SK-N-SH (cell line): ENCODE measurements at regions not wholly inside any gene's neighbourhood (a gene's known extent, or its start where the extent isn't known, plus 50 kb on each side); places are given as distances from the start of the nearest gene placed in this dataset.

Experiments
- CTCF ChIA-PET: fragments of 300-600, 350-600 bp; formaldehyde crosslinking; extraction: SDS; loops from one replicate; lab custom pipeline; 2021; lab: Yijun Ruan, JAX
- POLR2A ChIA-PET: fragments of 350-600 bp; sonication (Branson Sonifier 250); formaldehyde crosslinking; extraction: SDS; loops from one replicate; lab custom pipeline; 2020; ENCODE audit warnings: antibody characterized with exemption, inconsistent platforms; lab: Yijun Ruan, JAX
- DNase-seq: peaks from one replicate; pipeline ENCODE4 v3.0.0; 2012
- H2AFZ ChIP-seq: fragments of 200-600 bp; sonication (generic); 2 replicates; pipeline ENCODE4 v1.8.1; 2016; ENCODE audit warnings: antibody characterized with exemption, mild to moderate bottlenecking, low read depth
- H3F3A ChIP-seq: fragments of 200-600 bp; sonication (generic); replicated peaks from 2 replicates; pipeline ENCODE3; 2016; ENCODE audit warnings: antibody characterized with exemption, mild to moderate bottlenecking; ENCODE audit not compliant: insufficient read depth
- H3K27ac ChIP-seq, 2 experiments: fragments of 200-500 bp in 1 of 2; fragments of 200-600 bp in 1 of 2; sonication (Bioruptor generic) in 1 of 2; sonication (generic), shearing (Covaris generic) in 1 of 2; 2 replicates each; pipeline versions ENCODE4 v1.5.1 to v1.6.1; 2014 to 2016; ENCODE audit warnings: low read depth in 2 of 2, inconsistent platforms in 1 of 2, low read length in 1 of 2, mild to moderate bottlenecking in 1 of 2, mixed read lengths in 1 of 2
- H3K27me3 ChIP-seq: fragments of 200-600 bp; sonication (generic), shearing (Covaris generic); 2 replicates; pipeline ENCODE4 v1.6.1; 2016; ENCODE audit warnings: mixed run types; ENCODE audit not compliant: insufficient read depth
- H3K36me3 ChIP-seq, 2 experiments: fragments of 200-500 bp in 1 of 2; fragments of 200-600 bp in 1 of 2; sonication (Bioruptor generic) in 1 of 2; sonication (generic) in 1 of 2; replicated peaks in 1 of 2; 2 replicates each; pipeline versions ENCODE3 to v1.5.1; 2014 to 2016; ENCODE audit warnings: low read length in 1 of 2, mild to moderate bottlenecking in 1 of 2; ENCODE audit not compliant: insufficient read depth in 2 of 2, control insufficient read depth in 1 of 2
- H3K4me1 ChIP-seq, 2 experiments: fragments of 200-500 bp in 1 of 2; fragments of 200-600 bp in 1 of 2; sonication (Bioruptor generic) in 1 of 2; sonication (generic), shearing (Covaris generic) in 1 of 2; 2 replicates each; pipeline versions ENCODE4 v1.5.1 to v1.6.1; 2014 to 2016; ENCODE audit warnings: low read depth in 1 of 2, low read length in 1 of 2, mixed run types in 1 of 2; ENCODE audit not compliant: insufficient read depth in 2 of 2, control insufficient read depth in 1 of 2
- H3K4me2 ChIP-seq: fragments of 200-600 bp; sonication (generic), shearing (Covaris generic); 2 replicates; pipeline ENCODE4 v1.6.1; 2017; ENCODE audit warnings: mixed run types
- H3K4me3 ChIP-seq, 2 experiments: fragments of 200-500 bp in 1 of 2; fragments of 200-600 bp in 1 of 2; sonication (Bioruptor generic) in 1 of 2; sonication (generic), shearing (Covaris generic) in 1 of 2; 2 replicates each; pipeline versions ENCODE4 v1.5.1 to v1.8.1; 2014 to 2016; ENCODE audit warnings: low read depth in 2 of 2, inconsistent platforms in 1 of 2, low read length in 1 of 2, mild to moderate bottlenecking in 1 of 2, mixed read lengths in 1 of 2, moderate library complexity in 1 of 2
- H3K79me2 ChIP-seq: fragments of 200-600 bp; sonication (generic); 2 replicates; pipeline ENCODE4 v1.8.1; 2017; ENCODE audit warnings: mild to moderate bottlenecking; ENCODE audit not compliant: insufficient read depth
- H3K9ac ChIP-seq: fragments of 200-600 bp; sonication (generic); 2 replicates; pipeline ENCODE4 v1.6.1; 2017; ENCODE audit warnings: mixed run types
- H3K9me2 ChIP-seq: fragments of 200-600 bp; sonication (generic); 2 replicates; pipeline ENCODE4 v1.6.1; 2017; ENCODE audit warnings: mixed run types
- H3K9me3 ChIP-seq: fragments of 200-600 bp; sonication (generic); 2 replicates; pipeline ENCODE4 v1.6.1; 2017; ENCODE audit warnings: mixed run types, mild to moderate bottlenecking, moderate library complexity
- H4K20me1 ChIP-seq: fragments of 200-600 bp; sonication (generic); 2 replicates; pipeline ENCODE4 v1.6.1; 2017; ENCODE audit warnings: mild to moderate bottlenecking, mixed run types; ENCODE audit not compliant: insufficient read depth
- EP300 ChIP-seq, 2 experiments: IDR thresholded peaks; 2 replicates each; pipeline versions ENCODE4 v1.4.0 to v1.6.1; 2012; ENCODE audit warnings: borderline replicate concordance in 1 of 2, low read depth in 1 of 2, low read length in 1 of 2
- EZH2phosphoT487 ChIP-seq: fragments of 200-600 bp; sonication (generic); IDR thresholded peaks from 2 replicates; pipeline ENCODE4 v1.6.1; 2017; ENCODE audit warnings: low read depth, mixed run types, mild to moderate bottlenecking, antibody characterized with exemption, moderate library complexity, borderline replicate concordance
- FOSL2 ChIP-seq: IDR thresholded peaks from 2 replicates; pipeline ENCODE4 v1.4.0; 2012; ENCODE audit warnings: low read depth, mild to moderate bottlenecking, moderate library complexity, borderline replicate concordance
- FOXM1 ChIP-seq: IDR thresholded peaks from 2 replicates; pipeline ENCODE4 v1.4.0; 2012; ENCODE audit warnings: low read depth, mild to moderate bottlenecking
- GABPA ChIP-seq: IDR thresholded peaks from 2 replicates; pipeline ENCODE4 v1.4.0; 2012; ENCODE audit warnings: low read depth, mild to moderate bottlenecking
- MAX ChIP-seq: IDR thresholded peaks from 2 replicates; pipeline ENCODE4 v1.4.0; 2012; ENCODE audit warnings: low read depth
- MXI1 ChIP-seq: IDR thresholded peaks from 2 replicates; pipeline ENCODE4 v1.6.1; 2012; ENCODE audit warnings: mild to moderate bottlenecking, low read depth, low read length, improper control_type of control experiment
- NRF1 ChIP-seq: IDR thresholded peaks from 2 replicates; pipeline ENCODE4 v1.6.1; 2012; ENCODE audit warnings: low read depth, mild to moderate bottlenecking, low read length
- POLR2AphosphoS5 ChIP-seq: IDR thresholded peaks from 2 replicates; pipeline ENCODE4 v1.6.1; 2012; ENCODE audit warnings: low read depth, low read length
- REST ChIP-seq: IDR thresholded peaks from 2 replicates; pipeline ENCODE4 v1.6.1; 2012; ENCODE audit warnings: mild to moderate bottlenecking, low read depth, low read length, moderate library complexity
- RXRA ChIP-seq: IDR thresholded peaks from 2 replicates; pipeline ENCODE4 v1.4.0; 2012; ENCODE audit warnings: low read depth, mild to moderate bottlenecking, borderline replicate concordance
- SMC3 ChIP-seq: IDR thresholded peaks from 2 replicates; pipeline ENCODE4 v1.6.1; 2012; ENCODE audit warnings: low read depth, low read length, improper control_type of control experiment
- TEAD4 ChIP-seq: IDR thresholded peaks from 2 replicates; pipeline ENCODE4 v1.4.0; 2012; ENCODE audit warnings: mild to moderate bottlenecking, borderline replicate concordance; ENCODE audit not compliant: insufficient read depth
- USF1 ChIP-seq: IDR thresholded peaks from 2 replicates; pipeline ENCODE4 v1.4.0; 2012; ENCODE audit warnings: low read depth, borderline replicate concordance
- WGBS: methylation state at CpG from one replicate; pipeline ENCODE4 v1.1.6; 2017; ENCODE audit warnings: low lambda C conversion rate; 5-methylcytosine and 5-hydroxymethylcytosine counted together

GRCh38 chr18:41266616-41267015 is 688.4 kb upstream of the PIK3C3 start:
- H3K36me3 ChIP-seq = no peaks in the 10 kb centered on the region
- H3K9ac ChIP-seq = no peak overlapping the region
- H3K9me3 ChIP-seq = no peaks in the 10 kb centered on the region
- no peak overlapping the region for H2AFZ ChIP-seq
- H3K9me2 ChIP-seq = no peaks in the 10 kb centered on the region
- no peaks in the 10 kb centered on the region for H3K4me1 ChIP-seq
- no peak for DNase-seq
- no peak for TF ChIP-seq FOSL2
- TF ChIP-seq FOXM1 = no peak
- TF ChIP-seq POLR2AphosphoS5 = no peak
- TF ChIP-seq EZH2phosphoT487 = no peak
- no peak for TF ChIP-seq USF1
- no peak for TF ChIP-seq EP300 (IDR thresholded peaks at IDR 0.05; ENCODE audit: borderline replicate concordance in 1 of 2, low read depth in 1 of 2, low read length in 1 of 2)
- TF ChIP-seq MXI1 = no peak
- TF ChIP-seq TEAD4 = no peak
- TF ChIP-seq GABPA = no peak
- TF ChIP-seq SMC3 = no peak
- TF ChIP-seq, all 33 proteins: peak for 0
- POLR2A ChIA-PET = no interaction called here
- H3K4me3 ChIP-seq = no peak overlapping the region
- no peaks in the 10 kb centered on the region for H3K79me2 ChIP-seq
- H3K27me3 ChIP-seq = no peaks in the 10 kb centered on the region
- no peak overlapping the region for H3K4me2 ChIP-seq
- WGBS = 60% methylated on average over 3 of the region's 3 CpGs
- no peaks in the 10 kb centered on the region for H3F3A ChIP-seq
- H3K27ac ChIP-seq = no peak overlapping the region
- CTCF ChIA-PET = no interaction called here
- H4K20me1 ChIP-seq = no peaks in the 10 kb centered on the region

- WGBS = 66% methylated on average over 5 of the region's 5 CpGs
- Histone ChIP-seq H3F3A (no peaks in the 10 kb centered on the region), H3K27ac (no peak overlapping the region), H3K4me1 (no peaks in the 10 kb centered on the region), H2AFZ (no peak overlapping the region), H3K4me2 (no peak overlapping the region), H3K9me2 (no peaks in the 10 kb centered on the region), H3K36me3 (no peaks in the 10 kb centered on the region), H4K20me1 (no peaks in the 10 kb centered on the region), H3K27me3 (no peaks in the 10 kb centered on the region), H3K9ac (no peak overlapping the region), H3K79me2 (no peaks in the 10 kb centered on the region), H3K4me3 (no peak overlapping the region), H3K9me3 (no peaks in the 10 kb centered on the region)
- ChIA-PET POLR2A (no interaction called here), CTCF (interaction anchor here (1.0 kb wide), 1 partner anchor 23 kb away, joined by 3 read pairs; no protein-coding TSS in a partner anchor)
- DNase-seq = no peak
- TF ChIP-seq NRF1 (no peak), RXRA (no peak), FOXM1 (no peak)
Measured at GRCh38 chr18:41266204-41266603, 688.8 kb upstream of the PIK3C3 start.

- H3K4me3 ChIP-seq = no peak overlapping the region
- no peaks in the 10 kb centered on the region for H3K4me1 ChIP-seq
- no peaks in the 10 kb centered on the region for H3K9me2 ChIP-seq
- no peak overlapping the region for H3K27ac ChIP-seq
- no peaks in the 10 kb centered on the region for H3K36me3 ChIP-seq
- WGBS = 61% methylated on average over 2 of the region's 2 CpGs
- no peaks in the 10 kb centered on the region for H3K9me3 ChIP-seq
- TF ChIP-seq NRF1 = no peak
- TF ChIP-seq REST = no peak
- no peak for TF ChIP-seq SMC3
- TF ChIP-seq MAX = no peak
- H4K20me1 ChIP-seq = no peaks in the 10 kb centered on the region
- no peaks in the 10 kb centered on the region for H3K79me2 ChIP-seq
- no peak overlapping the region for H3K9ac ChIP-seq
- DNase-seq = no peak
- ChIA-PET CTCF (no interaction called here), POLR2A (no interaction called here)
- H3K4me2 ChIP-seq = no peak overlapping the region
- no peaks in the 10 kb centered on the region for H3F3A ChIP-seq
- no peaks in the 10 kb centered on the region for H3K27me3 ChIP-seq
- no peak overlapping the region for H2AFZ ChIP-seq
Measured at GRCh38 chr18:41265047-41265446, 690.0 kb upstream of the PIK3C3 start.
